Hematopoietic multipotent progenitor cell treated with erythropoietin and hydrocortisone succinate and interleukin-3 and kit ligand, for 4 days (in vitro differentiated cells): ENCODE measurements at regions not wholly inside any gene's neighbourhood (a gene's known extent, or its start where the extent isn't known, plus 50 kb on each side); places are given as distances from the start of the nearest gene placed in this dataset.
"Not testable (repeated sequence)": the region's sequence is repeated elsewhere in the genome, so short reads cannot be mapped to it uniquely, and the experiment has no call there.

ENCODE experiments used
- DNase-seq: peaks from one replicate; pipeline ENCODE4 v3.0.0-alpha.2; 2015

DNA sequence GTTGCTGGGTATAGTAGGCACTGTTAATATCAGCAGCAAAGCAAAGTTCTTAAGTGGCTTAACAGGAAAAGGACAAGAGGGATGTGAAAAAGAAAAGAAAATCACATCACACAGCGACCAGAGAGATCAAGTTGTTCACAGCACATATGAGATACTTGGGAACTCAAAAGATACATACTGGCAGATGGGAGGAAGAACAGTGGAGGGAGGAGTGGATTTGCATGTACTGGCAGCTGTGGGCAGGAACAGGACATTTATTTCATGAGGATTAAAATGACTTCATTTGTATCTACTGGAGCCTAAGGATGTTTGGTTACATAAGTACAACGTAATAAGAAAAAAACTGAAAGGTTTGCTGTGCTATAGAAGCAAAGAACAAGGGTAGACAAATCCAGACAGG is 136.5 kb upstream of the IFNG-AS1 start:
- DNase-seq: no peak

DNA sequence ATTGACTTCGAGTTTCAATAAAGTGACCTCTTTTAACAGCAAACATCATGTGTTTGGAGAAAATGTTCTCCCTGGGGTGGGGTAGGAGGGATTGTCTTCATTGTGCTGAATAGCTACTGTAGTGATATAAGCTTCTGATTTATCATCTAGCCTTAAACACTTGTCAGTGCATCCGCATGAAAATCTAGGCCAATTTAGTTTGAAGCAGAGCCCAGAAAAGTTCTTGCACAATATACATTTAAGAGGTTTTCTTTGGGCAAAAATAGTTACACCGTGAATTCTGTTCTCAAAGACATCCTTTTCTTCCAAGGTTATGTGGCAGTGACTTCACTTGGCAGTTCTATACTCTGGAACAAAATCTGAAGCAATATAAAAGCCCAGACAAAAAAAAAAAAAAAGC is 136.0 kb upstream of the IFNG-AS1 start:
- DNase-seq: no peak

DNA sequence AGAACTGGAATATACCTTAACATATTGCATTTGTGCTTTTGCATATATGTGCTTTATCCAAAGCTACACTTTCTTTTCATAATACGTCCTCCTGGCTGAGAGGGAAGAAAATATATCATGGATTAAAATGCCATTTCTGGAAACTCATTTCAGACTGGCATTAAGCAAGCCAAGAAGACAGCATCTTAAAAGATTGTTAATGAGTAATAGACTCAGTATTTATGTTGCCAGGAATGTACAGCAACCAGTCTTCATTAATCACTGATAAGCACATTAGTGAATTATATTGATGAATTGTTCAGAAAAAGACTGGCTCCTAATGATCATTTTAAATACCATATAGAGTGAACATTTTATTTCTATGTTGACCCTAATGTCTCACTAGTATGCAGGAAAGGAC is 134.9 kb upstream of the IFNG-AS1 start:
- DNase-seq: no peak

DNA sequence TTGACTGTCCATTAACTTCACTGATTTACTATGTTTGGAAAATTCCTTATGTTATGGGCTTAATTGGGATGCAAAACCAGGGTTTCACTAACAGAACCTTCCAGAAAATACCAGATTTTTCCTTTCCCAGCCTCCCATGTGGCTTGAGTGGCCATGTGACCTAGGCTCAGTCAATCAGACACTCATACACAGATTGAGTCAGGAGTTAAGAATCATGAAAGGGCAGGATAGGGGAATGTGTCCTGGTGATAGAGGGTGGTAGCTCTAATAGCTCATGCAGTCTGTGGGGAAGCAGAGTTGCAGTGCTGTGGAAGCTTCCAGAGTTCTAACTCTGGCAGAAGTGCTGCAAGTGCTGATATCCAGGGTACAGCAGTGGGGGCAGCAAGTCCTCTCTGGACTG is 134.1 kb upstream of the IFNG-AS1 start:
- no peak for DNase-seq

DNA sequence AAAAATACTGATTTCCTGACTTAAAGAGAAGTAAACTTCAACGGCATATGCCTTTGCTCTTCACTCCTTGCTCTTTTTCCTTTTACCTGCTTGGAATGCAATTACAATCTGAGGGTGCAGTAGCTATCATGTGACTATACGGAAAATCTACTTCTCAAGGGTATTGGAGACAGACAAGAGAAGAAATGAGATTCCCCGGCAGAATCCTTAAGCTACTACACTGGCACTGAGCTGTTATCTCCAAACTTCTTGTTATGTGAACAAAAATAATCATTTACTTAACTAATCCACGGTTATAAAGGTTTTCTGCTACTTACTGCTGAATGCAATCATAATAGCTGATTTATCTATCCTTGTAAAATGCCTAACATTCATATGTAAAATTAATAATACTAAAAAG is 118.0 kb upstream of the IFNG-AS1 start:
- DNase-seq: no peak

DNA sequence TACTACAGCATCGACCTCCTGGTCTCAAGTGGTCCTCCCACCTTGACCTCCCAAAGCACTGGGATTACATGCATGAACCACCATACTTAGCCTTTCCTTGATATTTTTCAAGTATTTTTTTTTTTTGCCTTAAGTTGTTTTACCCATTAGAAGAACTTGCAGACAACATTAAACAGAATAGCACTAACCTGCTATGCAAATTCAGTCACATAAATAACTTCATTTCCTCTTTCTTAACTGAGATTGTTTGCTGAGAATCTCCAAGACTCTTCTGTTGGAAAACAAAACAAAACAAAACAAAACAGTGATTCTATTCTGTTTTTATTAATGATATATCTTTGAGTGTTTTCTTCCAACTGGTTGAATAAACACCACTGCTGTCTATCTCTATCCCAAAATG is 115.9 kb upstream of the IFNG-AS1 start:
- no peak for DNase-seq

DNA sequence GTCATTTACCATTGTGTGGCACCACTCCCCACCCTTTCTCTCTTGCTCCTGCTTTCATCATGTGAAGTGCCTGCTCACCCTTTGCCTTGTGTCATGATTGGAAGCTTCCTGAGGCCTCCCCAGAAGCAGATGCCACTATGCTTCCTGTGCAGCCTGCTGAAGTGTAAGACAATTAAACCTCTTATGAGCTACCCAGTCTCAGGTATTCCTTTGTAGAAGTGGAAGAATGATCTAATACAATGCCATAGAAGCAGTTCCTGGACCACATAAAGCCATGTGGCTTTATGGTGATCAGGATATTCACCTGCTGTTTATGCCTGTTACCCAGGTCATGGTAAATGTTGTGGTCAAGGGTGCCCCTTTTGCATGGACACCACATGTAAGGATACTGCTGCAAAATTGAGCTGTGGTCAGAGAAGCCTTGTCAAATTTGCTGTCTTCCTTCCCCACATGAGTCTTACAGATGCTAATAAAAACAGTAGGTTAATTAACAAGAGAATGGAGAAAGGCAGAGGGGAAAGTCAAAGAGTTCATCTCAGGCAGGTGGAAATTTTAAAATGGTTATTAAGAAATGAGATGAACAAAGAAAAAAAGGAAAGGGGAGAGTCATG is 112.8 kb upstream of the IFNG-AS1 start:
- DNase-seq: no peak

DNA sequence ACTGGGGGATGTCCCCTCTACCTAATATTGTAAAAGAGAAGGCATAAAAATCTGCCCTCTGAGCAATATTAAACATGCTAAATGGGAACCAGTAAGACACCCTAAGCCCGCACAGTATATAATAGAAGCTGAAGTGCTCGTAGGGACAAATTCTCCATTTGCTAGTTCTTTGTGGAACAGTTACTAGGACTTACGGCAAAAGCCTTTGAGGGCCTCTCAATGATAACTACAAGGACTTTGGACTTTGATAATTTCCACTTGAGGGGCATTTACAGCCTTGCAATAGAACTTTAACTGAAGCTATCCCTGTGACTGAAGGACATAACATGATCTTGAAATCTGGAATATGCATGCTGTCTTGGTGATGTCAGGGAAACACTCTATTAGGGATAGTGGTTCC is 111.5 kb upstream of the IFNG-AS1 start:
- DNase-seq: no peak

DNA sequence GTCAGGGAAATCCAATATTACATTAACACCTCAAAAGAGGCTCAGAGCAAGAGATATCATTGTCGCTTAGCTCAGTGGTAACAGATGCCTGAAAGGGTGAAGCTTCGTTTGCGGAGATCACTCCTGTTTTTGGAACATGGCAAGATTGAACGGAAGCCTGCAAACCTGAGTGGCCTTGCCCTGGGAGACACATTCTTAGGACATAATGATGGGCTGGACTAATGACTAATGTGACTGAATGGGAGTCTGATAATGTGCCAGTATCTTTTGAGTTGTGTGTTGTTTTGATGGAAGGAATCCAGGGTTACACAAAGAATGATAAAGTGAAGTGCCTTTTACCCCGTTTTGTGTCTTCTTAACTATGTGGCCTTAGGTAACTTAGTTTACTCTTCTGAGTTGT is 109.3 kb upstream of the IFNG-AS1 start:
- no peak for DNase-seq

DNA sequence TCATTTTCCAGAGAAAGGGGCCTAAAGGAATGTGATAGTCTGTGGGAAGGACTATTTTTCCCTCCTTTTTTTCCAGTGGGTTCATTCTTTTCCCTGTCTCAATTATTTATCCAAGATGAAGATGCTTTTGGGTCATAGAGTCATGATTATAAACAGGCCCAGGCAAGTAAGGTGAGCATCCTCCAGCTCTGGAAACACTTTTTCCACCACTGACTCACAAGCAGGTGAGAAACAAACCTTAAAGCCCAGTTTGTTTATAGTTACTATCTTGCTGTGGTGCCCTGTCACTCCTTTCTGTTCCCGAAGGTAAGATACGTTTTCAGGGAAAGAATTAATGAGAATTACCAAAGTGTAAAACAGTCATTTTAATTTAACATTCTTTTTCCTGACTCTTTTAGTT is 107.7 kb upstream of the IFNG-AS1 start:
- no peak for DNase-seq

DNA sequence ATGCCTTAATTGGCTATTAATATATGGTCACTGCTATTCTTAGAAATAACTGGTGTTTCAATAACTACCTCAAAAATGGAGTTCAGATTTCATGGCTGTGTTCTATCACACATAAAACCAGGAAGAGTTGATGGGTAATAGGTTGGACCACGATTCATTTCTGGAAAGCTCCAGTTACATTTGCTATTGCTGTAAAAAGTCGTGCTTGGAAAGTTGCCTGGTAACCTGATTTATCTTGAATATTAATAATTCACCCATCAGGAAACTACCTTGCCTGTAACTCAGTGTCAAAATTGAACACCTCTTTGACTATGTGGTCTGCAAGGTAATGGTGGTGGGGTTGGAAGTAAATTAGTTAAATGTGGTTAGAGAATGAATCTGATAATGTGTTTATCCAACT is 104.7 kb upstream of the IFNG-AS1 start:
- DNase-seq: no peak

DNA sequence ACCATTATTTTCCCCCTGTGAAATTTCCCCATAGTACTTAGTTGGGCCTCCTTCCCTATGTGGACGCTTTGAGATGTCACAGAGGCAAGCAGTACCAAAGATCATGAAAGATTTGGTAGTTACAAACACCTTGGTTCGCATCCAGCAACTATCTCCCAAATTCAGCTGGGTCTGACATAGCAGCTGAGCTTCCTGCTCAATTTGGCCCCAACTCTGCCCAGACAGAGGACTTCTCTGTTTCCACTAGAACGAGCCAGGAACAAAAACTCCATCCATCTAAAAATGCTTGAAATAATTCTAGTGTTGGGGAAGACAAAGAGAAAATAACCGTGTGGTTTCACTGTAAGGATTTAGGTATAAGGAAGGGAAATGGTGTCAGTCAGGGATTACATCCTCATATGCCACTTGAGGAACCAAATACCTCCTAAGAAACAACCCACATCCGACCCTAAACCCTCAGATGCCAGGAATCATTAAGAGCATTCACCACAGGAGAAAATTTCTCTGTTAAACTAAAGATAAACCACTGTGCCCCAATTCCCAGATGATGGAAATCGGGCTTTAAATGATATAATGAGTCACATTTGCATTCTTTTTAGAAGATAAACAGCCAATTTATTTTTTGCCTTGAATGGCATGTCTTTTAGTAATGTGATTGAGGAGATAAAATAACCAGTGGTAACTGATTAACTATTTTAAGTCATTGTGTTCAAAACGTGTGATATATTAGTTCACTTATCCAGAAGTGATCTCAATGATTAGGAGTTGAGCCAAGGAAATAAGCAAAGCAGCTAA is 103.7 kb upstream of the IFNG-AS1 start:
- DNase-seq: no peak

DNA sequence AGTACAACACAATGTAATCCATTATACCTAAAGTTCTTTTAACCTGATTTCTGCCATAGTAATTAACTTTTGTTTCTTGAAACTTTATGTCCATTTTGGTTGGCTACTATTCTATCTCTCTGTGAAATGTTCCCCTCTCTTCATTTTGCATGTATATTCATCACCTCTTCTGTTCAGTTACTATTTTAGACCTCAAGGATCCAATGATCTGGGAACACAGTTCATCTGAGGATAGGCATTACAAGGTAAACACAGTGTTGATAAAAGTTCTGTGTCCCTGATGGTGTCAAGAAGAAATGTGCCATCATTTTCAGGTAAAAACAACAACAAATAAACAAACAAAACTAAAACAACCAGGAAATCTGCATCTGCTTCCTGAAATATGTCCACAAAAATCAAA is 102.2 kb upstream of the IFNG-AS1 start:
- no peak for DNase-seq

DNA sequence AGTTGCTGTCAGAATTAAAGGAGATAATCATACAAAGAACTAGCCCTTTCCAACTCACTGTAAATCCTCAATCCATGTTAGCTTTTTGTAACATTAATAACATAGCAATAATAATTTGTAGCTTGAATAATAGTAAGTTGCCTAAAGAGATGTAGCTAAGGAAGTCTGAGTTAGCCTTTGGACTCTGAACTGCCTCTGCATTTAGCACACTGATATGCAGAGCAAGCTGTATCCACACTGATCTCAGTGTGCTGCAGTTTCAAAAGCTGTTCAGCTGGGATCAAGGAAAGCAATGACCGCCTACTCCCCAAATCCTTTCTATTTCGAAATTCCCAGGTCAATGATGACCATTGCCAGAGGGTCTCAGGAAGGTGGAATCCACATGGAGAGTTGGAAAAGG is 99.3 kb upstream of the IFNG-AS1 start:
- DNase-seq: no peak

DNA sequence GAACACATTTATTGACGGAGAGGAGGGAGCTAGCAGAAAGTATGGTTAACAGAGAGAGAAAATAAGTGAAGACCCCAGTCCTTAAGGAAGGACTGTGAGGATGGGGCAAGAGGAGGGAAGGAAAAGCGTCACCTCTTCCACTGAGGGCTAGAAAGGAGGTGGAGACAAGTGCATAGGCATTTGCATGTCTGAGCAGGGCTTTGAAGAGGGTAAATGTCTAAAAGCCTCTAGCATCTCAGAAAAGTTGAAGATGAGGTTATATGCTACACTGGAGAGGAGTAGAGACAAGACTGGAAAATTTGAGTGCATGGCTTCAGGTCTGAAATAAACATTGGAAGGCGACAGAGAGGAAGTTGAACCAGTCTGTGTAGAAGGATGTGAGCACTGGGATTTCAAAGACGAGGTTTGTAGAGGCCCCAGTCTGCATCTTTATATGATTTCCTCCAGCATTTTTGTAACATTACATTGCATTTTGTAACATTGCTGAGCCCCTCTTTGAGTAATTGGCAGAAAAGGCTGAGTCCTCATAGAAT is 98.5 kb upstream of the IFNG-AS1 start:
- DNase-seq: no peak

DNA sequence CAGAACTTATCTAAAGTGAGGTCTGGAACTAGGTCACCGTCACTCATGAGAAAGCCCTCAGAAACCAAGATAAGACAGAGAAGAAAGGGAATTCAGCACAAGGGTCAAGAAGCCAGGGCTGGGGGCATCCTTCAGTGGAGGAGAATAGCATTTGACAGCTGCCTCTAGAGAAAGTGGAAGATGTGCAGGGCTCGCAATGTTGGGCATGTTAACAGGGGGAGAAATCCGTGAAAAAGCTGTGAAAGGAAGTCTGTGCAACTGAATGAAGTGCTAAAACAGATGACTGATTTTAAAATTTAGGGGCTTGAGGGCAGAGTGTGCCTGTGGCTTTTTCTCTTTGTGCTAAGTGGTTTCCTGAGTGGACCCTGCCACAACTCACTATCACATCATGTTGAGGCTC is 97.7 kb upstream of the IFNG-AS1 start:
- DNase-seq: no peak

DNA sequence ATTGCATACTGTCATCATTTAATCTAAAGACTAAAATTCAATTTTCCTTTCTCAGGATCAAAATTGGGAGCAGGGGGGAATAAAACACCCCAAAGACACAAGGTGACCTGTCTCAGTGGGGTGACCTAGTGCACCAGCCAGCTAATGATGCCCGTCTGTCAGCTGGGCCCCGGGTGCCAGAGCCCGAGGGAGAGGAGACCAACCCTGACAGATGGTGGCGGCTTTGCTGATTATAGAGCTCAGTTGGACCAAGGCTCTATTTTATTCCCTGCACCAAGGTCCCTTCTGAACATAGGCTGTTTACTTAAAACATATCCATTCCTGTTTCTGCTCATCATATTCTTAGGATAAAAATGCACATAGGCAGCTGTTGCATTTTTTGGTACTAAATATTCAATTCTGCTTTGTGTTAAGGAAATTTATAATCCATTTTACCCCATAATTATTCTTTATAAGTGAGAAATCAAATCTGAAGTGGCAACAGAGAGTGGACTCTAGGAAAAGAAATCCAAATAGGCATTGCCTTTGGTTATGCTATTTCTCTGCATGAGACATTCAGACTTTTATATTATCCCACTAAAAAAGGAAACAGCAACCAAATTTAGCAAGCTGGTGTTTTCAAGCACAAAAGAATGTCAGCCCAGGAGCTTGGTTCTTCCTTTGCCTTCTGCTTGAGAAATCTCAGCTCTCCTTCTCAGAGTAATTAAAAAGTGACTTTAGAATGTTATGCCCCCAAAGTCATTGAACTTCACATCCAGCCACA is 96.8 kb upstream of the IFNG-AS1 start:
- DNase-seq: no peak

DNA sequence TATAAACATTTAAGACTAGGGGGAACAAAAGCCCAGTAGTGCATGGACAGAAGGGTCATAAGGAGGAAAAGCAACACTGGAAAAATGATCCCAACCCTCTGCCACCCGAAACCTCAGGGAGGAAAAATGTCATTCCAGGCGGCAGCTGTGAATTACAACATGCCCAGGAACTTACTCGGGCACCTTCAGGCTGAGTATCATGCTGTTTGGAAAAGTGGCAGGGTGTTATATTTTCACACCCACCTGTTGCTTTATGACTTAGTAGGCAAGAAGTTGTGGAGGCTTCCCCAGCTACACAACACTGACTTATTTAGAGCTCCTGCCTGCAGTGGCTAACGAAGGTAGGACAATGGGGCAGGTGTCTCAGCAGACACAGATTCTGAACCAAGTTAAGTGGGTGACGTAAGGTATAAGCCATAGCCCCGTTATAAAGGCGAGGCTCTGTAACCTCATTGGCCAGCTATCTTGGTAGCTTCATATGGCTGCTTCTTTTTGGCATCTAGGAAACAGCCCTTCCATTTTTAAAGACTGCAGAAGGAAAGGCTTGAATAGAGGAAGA is 96.1 kb upstream of the IFNG-AS1 start:
- DNase-seq: no peak

DNA sequence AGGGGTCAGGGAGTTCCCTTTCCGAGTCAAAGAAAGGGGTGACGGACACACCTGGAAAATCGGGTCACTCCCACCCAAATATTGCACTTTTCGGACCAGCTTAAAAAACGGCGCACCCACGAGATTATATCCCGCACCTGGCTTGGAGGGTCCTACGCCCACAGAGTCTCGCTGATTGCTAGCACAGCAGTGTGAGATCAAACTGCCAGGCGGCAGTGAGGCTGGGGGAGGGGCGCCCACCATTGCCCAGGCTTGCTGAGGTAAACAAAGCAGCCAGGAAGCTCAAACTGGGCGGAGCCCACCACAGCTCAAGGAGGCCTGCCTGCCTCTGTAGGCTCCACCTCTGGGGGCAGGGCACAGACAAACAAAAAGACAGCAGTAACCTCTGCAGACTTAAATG is 88.8 kb upstream of the IFNG-AS1 start:
- not testable (repeated sequence) for DNase-seq

DNA sequence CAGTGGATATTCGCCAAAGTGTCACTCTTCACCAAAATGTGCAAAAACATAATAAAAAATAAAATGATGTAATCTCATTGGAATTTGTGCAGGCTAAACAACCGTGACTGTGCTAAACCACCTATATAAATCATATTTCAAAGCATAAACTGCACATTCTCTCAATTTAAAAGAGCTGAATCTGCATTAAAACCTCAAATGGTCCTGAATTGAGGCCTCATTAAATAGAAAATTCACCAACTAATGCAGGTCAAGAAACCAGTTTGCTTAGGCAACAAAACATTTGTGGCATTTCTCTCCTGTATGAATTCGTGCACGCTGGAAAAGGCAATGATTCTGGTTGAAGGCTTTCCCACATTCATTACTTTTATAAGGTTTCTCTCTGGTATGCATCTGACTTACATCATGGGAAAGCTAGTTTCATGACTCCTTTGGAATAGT is 80.1 kb upstream of the IFNG-AS1 start:
- no peak for DNase-seq

DNA sequence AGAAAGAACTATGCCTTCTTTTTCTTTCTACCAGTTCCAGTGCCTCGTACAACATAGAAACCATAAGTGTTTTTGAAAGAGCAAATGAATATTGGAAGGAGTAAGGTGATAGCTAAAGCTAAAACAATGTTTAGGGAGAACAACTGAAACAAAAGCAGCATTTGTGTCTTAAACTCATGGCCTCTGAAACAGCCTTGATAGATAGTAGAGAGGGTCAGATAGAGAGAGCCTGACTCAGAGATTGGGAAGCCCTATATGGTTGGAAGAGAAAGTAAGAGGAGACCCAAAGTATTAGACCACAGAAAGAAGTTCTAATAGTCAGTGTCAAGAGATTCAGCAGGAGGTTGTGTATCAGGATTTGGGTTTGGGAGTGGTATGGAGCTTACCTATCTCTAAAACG is 79.6 kb upstream of the IFNG-AS1 start:
- DNase-seq: no peak

DNA sequence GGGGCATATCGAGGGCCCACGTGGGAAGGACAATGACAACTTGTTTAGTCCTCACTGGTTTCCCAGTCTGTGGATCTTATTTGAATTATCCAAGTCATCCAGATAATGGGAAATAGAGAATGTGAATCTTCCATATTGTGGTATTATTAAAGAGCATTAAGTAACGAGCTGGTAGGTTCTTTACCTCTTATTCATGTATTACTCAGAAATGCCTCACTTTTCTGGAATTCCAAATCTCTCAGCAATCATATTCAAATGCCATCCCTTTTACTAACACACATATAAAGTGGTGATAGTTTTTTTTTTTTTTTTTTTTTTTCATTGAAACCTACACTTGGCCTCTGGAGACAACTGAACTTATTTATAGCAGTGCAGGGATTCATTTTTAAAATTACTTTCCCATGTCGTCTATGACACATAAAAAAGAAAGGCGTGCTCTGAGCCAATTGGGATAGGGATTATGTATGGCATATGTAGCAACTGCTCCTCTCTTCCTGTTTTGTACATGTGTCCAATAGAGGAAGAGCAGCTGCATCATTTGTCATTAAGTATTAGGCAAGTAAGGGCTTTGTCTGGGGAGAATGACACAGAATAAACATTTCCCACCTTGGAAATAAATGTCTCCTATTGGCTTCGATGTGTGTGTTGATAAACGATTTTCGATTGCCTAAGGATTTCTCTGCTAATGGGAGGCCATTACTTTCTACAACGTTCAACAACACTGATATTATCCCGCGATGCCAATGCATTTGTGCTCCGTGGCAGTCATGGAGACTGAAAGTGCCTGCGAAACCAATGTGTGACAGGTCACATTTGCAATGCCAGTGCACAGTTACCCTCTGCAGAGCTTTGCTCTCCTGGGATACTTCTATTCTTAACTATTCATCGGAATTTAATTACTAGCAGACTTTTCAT is 78.6 kb upstream of the IFNG-AS1 start:
- DNase-seq: no peak

DNA sequence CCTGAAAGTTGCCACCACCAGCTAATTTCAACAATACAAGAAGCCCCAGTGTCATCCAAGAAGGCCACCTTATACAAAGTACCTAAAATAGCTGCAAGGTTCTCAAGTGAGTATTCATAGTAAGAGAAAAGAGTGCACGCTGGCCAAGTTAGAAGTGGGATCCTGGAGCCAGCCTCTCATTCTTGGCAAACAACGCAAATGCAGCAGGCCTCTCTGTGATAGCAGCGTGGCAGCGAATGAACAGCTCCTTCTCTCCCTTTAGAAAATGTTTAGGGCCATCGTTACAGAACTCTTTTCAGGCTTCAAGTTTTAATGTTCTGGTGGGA is 78.0 kb upstream of the IFNG-AS1 start:
- DNase-seq: no peak
